ENCODE measurements at regions not wholly inside any gene's neighbourhood (a gene's known extent, or its start where the extent isn't known, plus 50 kb on each side); places are given as distances from the start of the nearest gene placed in this dataset.

- FAIRE-seq (no peak), DNase-seq (ENCODE audit: insufficient read length, low spot score) (no peak)
These were observed 259.7 kb upstream of the DCN start for GRCh38 chr12:91441993-91442952.

DNA sequence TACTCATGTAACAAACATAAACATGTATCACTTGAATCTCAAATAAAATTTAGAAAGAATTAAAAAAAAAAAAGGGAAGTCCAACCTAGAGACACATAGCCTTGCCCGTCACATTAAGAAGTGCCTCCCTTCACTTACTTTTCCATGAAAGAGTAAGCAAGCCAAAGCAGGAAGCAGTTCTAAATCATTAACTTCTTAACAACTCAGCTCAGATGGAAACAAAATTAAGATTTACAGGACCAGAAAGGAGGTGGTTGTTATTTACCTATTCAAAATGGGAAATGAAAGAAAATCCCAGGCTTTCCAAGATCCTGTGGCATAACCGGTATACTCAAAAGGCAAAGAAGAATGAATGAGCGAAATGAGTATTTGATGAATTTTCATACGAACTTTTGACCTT is 258.6 kb upstream of the DCN start:
- no peak for DNase-seq (ENCODE audit: insufficient read length, low spot score)
- no peak for FAIRE-seq

GRCh38 chr12:91434081-91434480 is 251.5 kb upstream of the DCN start:
- peak; percentile 33 for FAIRE-seq
- no peak for DNase-seq (ENCODE audit: insufficient read length, low spot score)

DNA sequence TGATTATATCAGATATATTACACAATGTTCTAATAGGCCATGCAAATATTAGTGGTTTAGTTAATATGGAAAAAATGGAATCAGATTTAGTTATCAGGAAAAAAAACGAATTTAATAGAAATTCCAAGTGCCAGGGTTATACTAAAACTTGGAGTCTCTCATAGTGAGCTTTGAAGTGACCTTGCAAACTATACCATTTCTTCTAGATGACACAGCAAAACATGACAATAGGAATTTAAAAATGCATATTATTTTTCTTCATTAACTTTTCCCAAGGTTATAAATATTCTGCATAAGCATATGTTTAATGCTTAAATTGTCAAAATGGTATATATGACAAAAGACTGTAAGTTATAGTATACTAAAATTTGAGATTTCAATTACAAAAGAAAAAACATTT is 250.1 kb upstream of the DCN start:
- DNase-seq (ENCODE audit: insufficient read length, low spot score) (no peak), FAIRE-seq (no peak)

DNA sequence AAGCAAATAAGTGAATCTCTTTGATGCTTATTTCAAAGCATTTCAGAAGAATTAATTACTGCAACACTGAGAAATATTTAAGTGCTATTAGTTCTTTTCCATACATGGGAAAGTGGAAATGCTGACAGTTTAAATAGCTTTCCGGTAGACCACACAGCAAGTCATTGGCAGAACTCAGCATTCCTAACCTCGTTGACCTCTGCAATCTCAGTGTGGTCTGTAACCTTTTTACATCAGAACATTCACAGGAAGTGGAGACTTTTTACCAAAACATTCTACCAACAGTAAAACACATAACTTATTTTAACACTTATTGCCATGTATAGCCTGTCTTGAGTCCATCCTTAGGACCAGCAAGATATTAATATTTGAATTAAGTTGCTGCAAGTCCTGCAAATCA is 249.5 kb upstream of the DCN start:
- DNase-seq (ENCODE audit: insufficient read length, low spot score) (no peak), FAIRE-seq (no peak)

GRCh38 chr12:91424506-91424905 is 241.9 kb upstream of the DCN start:
- DNase-seq (ENCODE audit: insufficient read length, low spot score) (no peak), FAIRE-seq (no peak)

DNA sequence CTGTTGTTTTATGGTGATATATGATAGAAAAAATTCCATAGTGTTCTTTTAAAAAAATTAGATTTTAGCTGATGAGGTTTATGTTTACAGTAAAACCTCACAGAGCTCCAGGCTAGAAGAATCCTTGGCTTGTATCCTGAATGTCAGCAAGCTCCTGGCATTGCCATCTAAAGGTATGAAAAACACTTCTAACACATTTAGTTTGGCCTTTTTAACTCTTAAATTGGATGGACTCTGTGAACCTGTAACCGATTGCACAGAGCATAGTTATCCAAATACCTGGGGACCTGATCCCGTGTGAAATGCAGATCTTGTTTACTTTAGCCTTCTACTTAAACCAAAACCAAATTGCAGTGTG is 241.1 kb upstream of the DCN start:
- FAIRE-seq, result no peak

GRCh38 chr12:91422811-91423692 is 240.4 kb upstream of the DCN start:
- DNase-seq (ENCODE audit: insufficient read length, low spot score), result no peak

More for the DNA sequence above, 241.1 kb upstream of the DCN start:
- no peak for DNase-seq (ENCODE audit: insufficient read length, low spot score)

DNA sequence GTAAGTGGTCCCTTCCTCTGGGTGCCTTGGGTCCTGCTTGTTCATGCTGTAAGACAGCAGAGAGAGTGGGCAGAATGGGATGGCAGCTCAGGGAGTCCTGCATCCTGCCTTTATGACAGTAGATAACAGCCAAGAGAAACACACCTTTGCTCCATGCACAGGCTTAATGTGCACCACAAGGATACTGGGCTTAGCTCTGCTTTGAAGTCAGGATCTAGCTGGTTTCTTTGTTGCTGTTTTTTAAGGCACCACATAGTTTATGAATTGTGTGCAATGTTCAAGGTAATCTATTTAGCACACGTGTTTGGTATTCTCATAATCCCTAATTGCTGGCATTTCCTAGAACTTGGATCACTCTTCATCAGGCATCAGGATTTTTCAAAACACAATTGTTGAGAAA is 239.5 kb upstream of the DCN start:
- FAIRE-seq, result no peak

More at GRCh38 chr12:91422811-91423692, 240.4 kb upstream of the DCN start:
- FAIRE-seq, result no peak

GRCh38 chr12:91419809-91420208 is 237.2 kb upstream of the DCN start:
- FAIRE-seq, result no peak
- no peak for DNase-seq (ENCODE audit: insufficient read length, low spot score)

More for the DNA sequence above, 239.5 kb upstream of the DCN start:
- no peak for DNase-seq (ENCODE audit: insufficient read length, low spot score)

DNA sequence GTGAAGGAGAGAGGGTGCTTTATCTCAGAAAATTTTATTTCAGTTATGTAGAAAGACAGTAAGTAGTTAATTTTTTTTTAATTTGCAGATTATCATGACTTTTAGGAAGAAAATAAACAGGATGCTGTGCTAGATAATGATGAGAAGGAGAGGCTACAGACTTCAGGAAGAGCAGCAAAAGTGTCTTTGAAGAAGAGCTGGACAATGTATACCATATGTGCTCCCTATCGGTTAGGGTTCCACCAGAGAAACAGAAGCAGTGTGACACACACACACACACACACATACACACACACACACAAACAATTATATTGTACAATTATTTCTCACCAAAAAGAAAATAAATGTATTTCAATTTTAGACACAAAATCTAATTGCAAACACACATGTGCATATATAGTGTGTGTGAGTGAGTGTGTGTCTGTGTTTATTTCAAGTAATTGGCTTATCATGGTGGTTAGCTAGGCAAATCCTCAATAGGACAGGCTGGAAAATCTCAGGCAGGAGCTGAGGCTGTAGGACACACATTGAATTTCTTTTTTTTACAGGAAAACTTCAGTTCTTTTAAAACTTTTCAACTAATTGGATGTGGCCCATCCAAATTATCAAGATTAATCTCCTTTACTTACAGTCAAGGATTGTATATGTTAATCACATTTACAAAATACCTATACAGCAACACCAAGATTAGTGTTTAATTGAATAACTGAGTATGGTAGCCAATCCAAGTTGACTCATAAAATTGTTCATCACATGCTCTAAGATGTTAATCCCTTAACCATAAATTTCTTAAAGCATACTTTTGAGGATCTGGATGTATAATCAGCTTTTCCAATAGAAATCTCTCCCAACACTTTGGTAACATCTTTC is 235.8 kb upstream of the DCN start:
- DNase-seq (ENCODE audit: insufficient read length, low spot score) (no peak), FAIRE-seq (no peak)

DNA sequence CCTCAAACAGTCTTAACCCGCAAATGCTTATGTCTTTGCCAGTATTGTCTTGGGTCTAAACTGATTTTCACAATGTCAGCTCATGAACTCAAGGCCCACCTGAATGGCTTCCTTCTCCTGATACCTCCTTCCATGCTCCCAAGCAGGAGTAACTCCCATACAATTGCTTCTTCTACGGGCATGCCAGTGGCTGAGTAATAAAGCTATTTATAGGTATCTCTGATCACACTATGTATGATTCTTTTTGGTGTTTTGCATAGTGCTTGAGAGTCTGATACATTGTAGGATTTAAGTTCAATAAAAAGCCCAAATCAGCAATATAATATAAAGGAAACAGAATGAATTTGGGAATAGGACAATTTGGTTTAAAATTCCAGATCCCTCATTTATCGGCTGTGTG is 235.0 kb upstream of the DCN start:
- FAIRE-seq (no peak), DNase-seq (ENCODE audit: insufficient read length, low spot score) (no peak)

- DNase-seq (ENCODE audit: insufficient read length, low spot score) (no peak), FAIRE-seq (no peak)
These were observed 232.0 kb upstream of the DCN start for GRCh38 chr12:91414636-91415035.

DNA sequence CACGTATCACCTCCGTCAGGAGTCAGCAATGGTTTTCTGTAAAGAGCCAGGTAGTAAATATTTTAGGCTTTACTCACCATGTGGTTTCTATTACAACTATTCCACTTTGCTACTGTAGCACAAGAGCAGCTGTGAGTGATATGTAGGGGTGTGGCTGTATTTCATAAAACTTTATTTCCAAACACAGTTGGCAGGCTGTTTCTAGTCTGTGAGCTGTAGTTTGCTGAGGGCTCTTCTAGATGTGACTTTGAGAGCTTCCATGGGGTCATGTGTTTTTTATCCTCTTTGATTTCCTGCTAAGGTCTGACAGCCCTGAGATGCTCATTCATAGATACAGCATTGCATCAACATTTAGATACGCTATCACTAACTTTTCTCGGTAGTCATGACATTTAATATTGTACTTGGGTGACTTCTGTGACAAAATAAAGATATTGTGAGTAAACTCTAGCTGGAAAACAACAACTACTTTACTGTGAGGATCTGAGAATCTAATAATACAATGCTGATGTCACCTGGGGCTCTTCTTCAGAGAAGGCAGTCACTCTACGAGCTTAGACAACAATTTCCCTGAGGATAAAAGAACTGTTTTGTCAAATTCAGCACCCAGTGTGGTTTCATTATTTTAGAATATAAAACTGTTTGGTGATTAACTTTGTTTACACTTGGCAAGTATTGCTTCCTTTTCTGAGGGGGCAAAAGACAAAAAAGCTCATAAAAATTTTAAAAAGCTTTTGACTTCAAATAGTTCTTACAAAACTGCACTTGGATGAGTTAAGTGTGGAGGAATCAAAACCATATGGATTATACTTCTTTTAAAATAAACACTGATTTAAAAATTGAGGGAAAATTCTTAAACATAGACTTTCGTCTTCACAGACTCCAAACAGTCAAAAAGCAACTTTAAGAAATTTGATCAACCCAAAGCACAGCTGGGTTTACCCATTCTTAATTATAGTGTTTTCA is 231.2 kb upstream of the DCN start:
- no peak for DNase-seq (ENCODE audit: insufficient read length, low spot score)
- no peak for FAIRE-seq

DNA sequence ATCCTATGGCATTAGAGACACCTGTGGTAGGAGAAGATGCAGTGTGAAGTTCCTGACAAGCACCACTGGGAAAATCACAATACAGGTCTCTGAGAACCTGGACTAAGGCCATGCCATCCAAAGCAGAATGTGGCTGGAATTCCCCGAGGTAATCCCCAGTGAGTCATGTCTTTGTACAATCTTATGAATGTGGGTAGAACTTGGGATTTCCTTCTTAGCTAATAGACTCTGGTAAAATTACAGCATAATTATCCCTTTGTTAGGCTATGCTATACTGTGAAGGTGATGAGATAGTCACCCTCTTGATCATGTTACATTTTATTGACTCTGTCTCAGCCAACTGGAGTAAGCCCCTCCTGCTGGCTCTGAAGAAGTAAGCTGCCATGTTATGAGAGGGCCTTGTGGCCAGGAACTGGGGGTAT is 224.3 kb upstream of the DCN start:
- no peak for DNase-seq (ENCODE audit: insufficient read length, low spot score)
- no peak for FAIRE-seq

- FAIRE-seq (no peak), DNase-seq (ENCODE audit: insufficient read length, low spot score) (no peak)
These were observed 221.8 kb upstream of the DCN start for GRCh38 chr12:91404441-91404840.

DNA sequence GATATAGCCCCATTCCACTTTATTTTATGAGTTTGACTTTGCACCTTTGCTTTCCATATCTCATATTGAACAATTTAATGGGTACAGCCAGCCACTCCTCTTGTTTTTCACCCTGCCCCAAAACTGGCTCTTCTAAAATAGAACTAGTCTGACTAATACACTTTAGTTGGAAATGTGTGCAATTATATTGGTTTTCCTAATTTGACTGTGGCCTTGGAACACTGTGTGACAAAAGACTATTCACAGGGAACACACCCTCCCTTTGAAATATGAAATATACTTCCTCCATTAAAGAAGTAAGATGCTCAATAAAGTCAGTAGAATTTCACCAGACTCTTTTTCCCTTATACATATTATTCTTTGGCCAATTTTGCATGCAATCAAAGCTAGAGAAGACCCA is 218.6 kb upstream of the DCN start:
- FAIRE-seq (no peak), DNase-seq (ENCODE audit: insufficient read length, low spot score) (no peak)

GRCh38 chr12:91400271-91400670 is 217.7 kb upstream of the DCN start:
- FAIRE-seq (no peak), DNase-seq (ENCODE audit: insufficient read length, low spot score) (no peak)

GRCh38 chr12:91397866-91398532 is 215.4 kb upstream of the DCN start:
- DNase-seq (ENCODE audit: insufficient read length, low spot score), result no peak

More at GRCh38 chr12:91397866-91398532, 215.4 kb upstream of the DCN start:
- FAIRE-seq, result no peak

All from GM19239 (cell line).